Activated naive CD8-positive, alpha-beta T cell treated with anti-CD3 and anti-CD28 coated beads for 36 hours (primary cell): ENCODE measurements at regions not wholly inside any gene's neighbourhood (a gene's known extent, or its start where the extent isn't known, plus 50 kb on each side); places are given as distances from the start of the nearest gene placed in this dataset.

Source experiments
- DNase-seq: peaks from one replicate; pipeline ENCODE4 v3.0.0; 2021
- H3K27ac Mint-ChIP-seq: one replicate; pipeline ENCODE4 v1.8.0; 2022; ENCODE audit warnings: mild to moderate bottlenecking, moderate library complexity, mixed read lengths
- H3K27me3 Mint-ChIP-seq: one replicate; pipeline ENCODE4 v1.8.0; 2022; ENCODE audit warnings: mild to moderate bottlenecking, mixed read lengths
- H3K36me3 Mint-ChIP-seq: one replicate; pipeline ENCODE4 v1.8.0; 2021; ENCODE audit warnings: mild to moderate bottlenecking, mixed read lengths
- H3K4me1 Mint-ChIP-seq: one replicate; pipeline ENCODE4 v1.8.0; 2021; ENCODE audit warnings: mixed read lengths
- H3K4me3 Mint-ChIP-seq: one replicate; pipeline ENCODE4 v1.8.0; 2022; ENCODE audit warnings: mild to moderate bottlenecking, moderate library complexity, mixed read lengths
- H3K9me3 Mint-ChIP-seq: one replicate; pipeline ENCODE4 v1.8.0; 2022; ENCODE audit warnings: mixed read lengths

GRCh38 chr20:22511943-22512910 lies 72.1 kb downstream of the FOXA2 start:
- H3K27me3 Mint-ChIP-seq, result no peaks in the 10 kb centered on the region
- H3K4me1 Mint-ChIP-seq, result no peaks in the 10 kb centered on the region
- no peaks in the 10 kb centered on the region for H3K9me3 Mint-ChIP-seq
- no peak overlapping the region for H3K4me3 Mint-ChIP-seq
- no peak overlapping the region for H3K27ac Mint-ChIP-seq
- no peak for DNase-seq
- no peaks in the 10 kb centered on the region for H3K36me3 Mint-ChIP-seq

DNA sequence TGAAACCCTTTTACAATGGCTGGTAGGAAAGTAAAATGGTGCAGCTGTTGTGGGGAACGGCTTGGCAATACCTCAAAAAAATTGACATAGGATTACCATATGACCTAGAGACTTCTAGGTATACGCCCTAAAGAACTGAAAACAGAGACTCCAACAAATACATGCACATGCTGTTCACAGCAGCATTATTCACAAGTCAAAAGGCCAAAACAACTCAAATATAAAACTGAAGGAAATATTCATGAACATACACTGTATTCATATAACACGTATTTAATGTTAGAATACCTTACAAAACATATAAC lies 74.6 kb downstream of the FOXA2 start:
- no peaks in the 10 kb centered on the region for H3K36me3 Mint-ChIP-seq
- H3K9me3 Mint-ChIP-seq, result no peaks in the 10 kb centered on the region
- H3K27me3 Mint-ChIP-seq, result no peaks in the 10 kb centered on the region
- DNase-seq, result no peak
- H3K4me3 Mint-ChIP-seq, result no peak overlapping the region
- no peak overlapping the region for H3K27ac Mint-ChIP-seq
- no peaks in the 10 kb centered on the region for H3K4me1 Mint-ChIP-seq

GRCh38 chr20:22509090-22509842 lies 75.1 kb downstream of the FOXA2 start:
- Mint-ChIP-seq H3K4me1 (no peaks in the 10 kb centered on the region), H3K9me3 (no peaks in the 10 kb centered on the region)

DNA sequence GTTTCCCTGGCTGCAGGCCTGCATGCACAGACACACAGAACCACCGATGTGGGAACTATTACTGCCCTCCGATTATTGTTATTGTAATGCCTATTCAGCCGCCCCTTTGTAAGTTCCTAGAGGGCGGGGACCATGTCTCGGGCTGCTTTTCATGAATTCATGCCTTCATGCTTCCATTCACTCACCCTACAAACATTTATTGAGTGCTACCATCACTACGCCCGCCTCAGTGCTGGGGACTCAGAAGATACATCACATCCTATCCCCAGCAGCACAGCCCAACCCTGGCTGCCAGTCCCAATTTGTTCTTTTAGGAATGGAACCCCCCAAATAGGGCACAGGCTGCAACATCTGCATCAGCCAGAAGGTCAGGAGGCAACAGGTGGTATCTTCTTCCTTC lies 75.9 kb downstream of the FOXA2 start:
- no peak for DNase-seq
- Mint-ChIP-seq H3K9me3 (no peaks in the 10 kb centered on the region), H3K36me3 (no peaks in the 10 kb centered on the region), H3K4me1 (no peaks in the 10 kb centered on the region), H3K4me3 (no peak overlapping the region), H3K27ac (no peak overlapping the region), H3K27me3 (no peaks in the 10 kb centered on the region)

More at GRCh38 chr20:22509090-22509842, 75.1 kb downstream of the FOXA2 start:
- Mint-ChIP-seq H3K27me3 (no peaks in the 10 kb centered on the region), H3K36me3 (no peaks in the 10 kb centered on the region), H3K4me3 (no peak overlapping the region), H3K27ac (no peak overlapping the region)
- DNase-seq, result no peak

- no peaks in the 10 kb centered on the region for H3K27me3 Mint-ChIP-seq
- no peaks in the 10 kb centered on the region for H3K36me3 Mint-ChIP-seq
- no peak overlapping the region for H3K27ac Mint-ChIP-seq
- no peaks in the 10 kb centered on the region for H3K9me3 Mint-ChIP-seq
- H3K4me3 Mint-ChIP-seq, result no peak overlapping the region
- no peaks in the 10 kb centered on the region for H3K4me1 Mint-ChIP-seq
- no peak for DNase-seq
Measured at GRCh38 chr20:22507240-22507961, 77.0 kb downstream of the FOXA2 start.

- no peaks in the 10 kb centered on the region for H3K27me3 Mint-ChIP-seq
- DNase-seq, result no peak
- no peak overlapping the region for H3K4me3 Mint-ChIP-seq
- no peak overlapping the region for H3K27ac Mint-ChIP-seq
- H3K36me3 Mint-ChIP-seq, result no peaks in the 10 kb centered on the region
- H3K4me1 Mint-ChIP-seq, result no peaks in the 10 kb centered on the region
- H3K9me3 Mint-ChIP-seq, result no peaks in the 10 kb centered on the region
Measured at GRCh38 chr20:22506827-22507226, 77.5 kb downstream of the FOXA2 start.

GRCh38 chr20:22504829-22505377 lies 79.5 kb downstream of the FOXA2 start:
- H3K36me3 Mint-ChIP-seq, result no peaks in the 10 kb centered on the region
- H3K9me3 Mint-ChIP-seq, result no peaks in the 10 kb centered on the region
- H3K4me3 Mint-ChIP-seq, result no peak overlapping the region
- no peak overlapping the region for H3K27ac Mint-ChIP-seq
- no peaks in the 10 kb centered on the region for H3K27me3 Mint-ChIP-seq
- no peaks in the 10 kb centered on the region for H3K4me1 Mint-ChIP-seq
- no peak for DNase-seq

GRCh38 chr20:22503577-22503976 lies 80.8 kb downstream of the FOXA2 start:
- Mint-ChIP-seq H3K27ac (no peak overlapping the region), H3K36me3 (no peaks in the 10 kb centered on the region), H3K27me3 (no peaks in the 10 kb centered on the region), H3K4me3 (no peak overlapping the region), H3K9me3 (peaks cover under 1% of the 10 kb centered on the region), H3K4me1 (no peaks in the 10 kb centered on the region)
- DNase-seq, result no peak

GRCh38 chr20:22502731-22503191 lies 81.6 kb downstream of the FOXA2 start:
- Mint-ChIP-seq H3K27me3 (no peaks in the 10 kb centered on the region), H3K36me3 (no peaks in the 10 kb centered on the region), H3K27ac (no peak overlapping the region), H3K9me3 (peaks cover 1% of the 10 kb centered on the region), H3K4me1 (no peaks in the 10 kb centered on the region), H3K4me3 (no peak overlapping the region)
- no peak for DNase-seq

DNA sequence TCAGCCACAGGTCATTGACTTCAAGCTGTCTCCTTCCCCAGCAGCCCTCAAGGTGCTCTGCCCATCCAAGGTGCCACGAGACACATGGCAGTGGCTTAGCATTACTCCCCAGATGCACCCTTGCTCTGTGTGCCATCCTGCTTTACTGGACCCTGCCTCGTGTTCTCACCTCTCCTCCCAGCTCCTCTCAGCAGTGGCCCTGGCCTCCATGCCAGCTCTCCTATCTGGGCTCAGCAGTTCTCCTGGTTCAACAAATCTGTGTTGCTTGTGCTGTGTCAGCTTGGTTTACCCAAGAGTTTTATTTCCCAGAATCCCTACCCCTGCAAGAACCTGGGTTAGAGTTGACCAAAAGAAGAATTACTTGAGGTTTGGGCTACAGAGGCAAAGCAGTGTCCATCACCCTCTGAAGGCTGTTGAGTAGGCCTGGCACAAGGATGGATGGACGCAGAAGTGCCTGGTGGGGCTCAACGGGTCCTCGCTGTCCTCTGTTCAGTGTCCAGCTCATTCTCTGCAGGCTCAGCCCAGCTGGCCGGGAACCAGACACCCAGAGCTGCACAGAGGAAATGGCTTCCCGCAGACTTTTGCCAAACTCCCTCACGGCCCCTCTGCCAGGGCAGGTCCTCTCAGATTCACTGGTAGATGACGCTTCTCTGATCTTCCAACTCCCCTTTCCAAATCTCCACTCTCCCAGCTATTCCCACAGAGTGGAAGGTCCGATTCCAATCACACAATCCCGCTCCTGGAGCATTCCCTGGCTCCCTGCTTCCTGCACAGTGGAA lies 82.6 kb downstream of the FOXA2 start:
- no peak overlapping the region for H3K27ac Mint-ChIP-seq
- H3K4me1 Mint-ChIP-seq, result no peaks in the 10 kb centered on the region
- no peaks in the 10 kb centered on the region for H3K27me3 Mint-ChIP-seq
- DNase-seq, result no peak
- H3K36me3 Mint-ChIP-seq, result no peaks in the 10 kb centered on the region
- no peak overlapping the region for H3K4me3 Mint-ChIP-seq
- H3K9me3 Mint-ChIP-seq, result peaks cover 1% of the 10 kb centered on the region

GRCh38 chr20:22501034-22501433 lies 83.3 kb downstream of the FOXA2 start:
- no peaks in the 10 kb centered on the region for H3K4me1 Mint-ChIP-seq
- H3K27me3 Mint-ChIP-seq, result no peaks in the 10 kb centered on the region
- no peak for DNase-seq
- peaks cover 1% of the 10 kb centered on the region for H3K9me3 Mint-ChIP-seq
- H3K27ac Mint-ChIP-seq, result no peak overlapping the region
- no peak overlapping the region for H3K4me3 Mint-ChIP-seq
- H3K36me3 Mint-ChIP-seq, result no peaks in the 10 kb centered on the region

DNA sequence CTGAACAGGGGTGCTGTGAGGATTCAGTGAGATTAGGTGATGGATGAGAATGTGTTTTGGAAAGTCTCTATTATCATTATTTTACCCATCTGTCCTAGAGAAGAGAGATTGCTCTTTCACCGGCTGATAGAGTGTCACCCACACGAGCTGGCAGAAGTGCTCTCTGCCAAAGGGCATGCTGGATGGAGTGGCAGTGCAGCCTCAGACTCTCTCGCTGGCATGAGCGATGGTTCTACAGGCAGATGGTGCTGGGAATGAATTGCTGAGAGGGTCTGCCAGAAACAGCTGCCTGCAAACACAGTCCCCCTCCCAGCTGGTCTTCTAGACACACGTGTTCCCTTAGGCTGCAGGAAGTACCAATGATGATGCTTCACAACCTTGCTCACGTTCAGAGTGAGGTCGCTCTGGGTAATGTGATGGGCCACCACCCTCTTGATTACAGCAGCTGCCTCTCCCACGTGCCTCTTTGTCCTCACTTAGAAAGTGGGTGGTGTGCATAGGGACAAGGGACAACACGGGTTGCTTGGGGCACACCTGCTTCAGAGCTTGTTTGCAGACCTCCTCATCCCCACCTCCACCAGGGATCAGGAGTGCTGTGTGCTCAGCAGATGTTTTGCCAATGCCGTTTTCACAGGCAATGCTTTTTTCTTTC lies 84.7 kb downstream of the FOXA2 start:
- Mint-ChIP-seq H3K9me3 (peaks cover 1% of the 10 kb centered on the region), H3K4me3 (no peak overlapping the region), H3K4me1 (no peaks in the 10 kb centered on the region), H3K36me3 (no peaks in the 10 kb centered on the region), H3K27ac (no peak overlapping the region), H3K27me3 (no peaks in the 10 kb centered on the region)
- no peak for DNase-seq

- H3K36me3 Mint-ChIP-seq, result no peaks in the 10 kb centered on the region
- H3K4me1 Mint-ChIP-seq, result no peaks in the 10 kb centered on the region
- H3K9me3 Mint-ChIP-seq, result peaks cover 1% of the 10 kb centered on the region
- H3K27me3 Mint-ChIP-seq, result no peaks in the 10 kb centered on the region
- H3K27ac Mint-ChIP-seq, result no peak overlapping the region
- H3K4me3 Mint-ChIP-seq, result no peak overlapping the region
- no peak for DNase-seq
Measured at GRCh38 chr20:22496817-22497216, 87.6 kb downstream of the FOXA2 start.

DNA sequence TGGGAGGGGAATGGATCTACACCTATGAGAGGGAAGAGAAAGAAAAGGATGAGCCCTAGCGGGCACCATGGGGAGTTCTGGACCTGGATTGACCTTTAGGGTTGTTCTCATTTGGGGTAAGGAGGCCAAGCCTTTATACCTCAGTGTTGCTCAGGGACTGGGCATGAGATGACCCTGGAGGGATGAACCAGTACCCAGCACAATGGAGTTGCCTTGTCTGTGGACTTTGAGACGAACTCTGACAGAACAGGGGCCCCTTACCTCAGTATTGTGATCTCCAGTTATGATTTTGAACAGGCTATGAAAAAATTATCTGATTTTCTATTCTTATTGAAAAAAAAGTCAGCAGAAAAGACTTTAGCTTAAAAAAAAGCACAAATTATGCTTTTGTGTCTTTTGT lies 88.6 kb downstream of the FOXA2 start:
- no peak overlapping the region for H3K4me3 Mint-ChIP-seq
- no peaks in the 10 kb centered on the region for H3K4me1 Mint-ChIP-seq
- no peak for DNase-seq
- H3K36me3 Mint-ChIP-seq, result no peaks in the 10 kb centered on the region
- no peaks in the 10 kb centered on the region for H3K27me3 Mint-ChIP-seq
- H3K27ac Mint-ChIP-seq, result no peak overlapping the region
- peaks cover 1% of the 10 kb centered on the region for H3K9me3 Mint-ChIP-seq
